B cell (primary cell): ENCODE measurements at regions not wholly inside any gene's neighbourhood (a gene's known extent, or its start where the extent isn't known, plus 50 kb on each side); places are given as distances from the start of the nearest gene placed in this dataset.

Experiments
- ATAC-seq: fragments of 200-7000 bp; cut with Tn5 transposase; one replicate; pipeline ENCODE4 v1.10.0; 2021; ENCODE audit warnings: low read depth, mild to moderate bottlenecking, moderate number of reproducible peaks, moderate library complexity
- CTCF ChIA-PET: fragments of 350-600 bp; sonication (Branson Sonifier 250); formaldehyde crosslinking; loops from one replicate; lab custom pipeline; 2021; ENCODE audit warnings: antibody characterized with exemption, inconsistent platforms; lab: Charles Lee
- POLR2A ChIA-PET: fragments of 350-600 bp; sonication (Branson Sonifier 250); formaldehyde crosslinking; loops from one replicate; lab custom pipeline; 2021; ENCODE audit warnings: antibody characterized with exemption; lab: Charles Lee
- DNase-seq: peaks from one replicate; pipeline ENCODE4 v3.0.0; 2013
- H2AFZ ChIP-seq: 2 replicates; pipeline ENCODE4 v1.6.1; 2012; ENCODE audit warnings: mild to moderate bottlenecking, low read depth, low read length; ENCODE audit not compliant: insufficient read depth, poor library complexity, severe bottlenecking
- H3K27ac ChIP-seq, 2 donors: 1 replicate in 1 of 2; 2 replicates in 1 of 2; pipeline ENCODE4 v1.5.1; 2012 to 2013; ENCODE audit warnings: low read length in 2 of 2, mild to moderate bottlenecking in 2 of 2, moderate library complexity in 1 of 2
- H3K27me3 ChIP-seq, 4 experiments: fragments of 200-600 bp in 1 of 4; sonication (generic) in 1 of 4; replicated peaks in 1 of 4; 1 replicate in 2 of 4; 2 replicates in 2 of 4; pipeline versions ENCODE4 v1.6.1 to v1.7.0; 2013 to 2016; ENCODE audit warnings: low read length in 3 of 4, mild to moderate bottlenecking in 2 of 4, mixed read lengths in 1 of 4, moderate library complexity in 1 of 4; ENCODE audit not compliant: insufficient read depth in 4 of 4, control insufficient read depth in 3 of 4; ENCODE audit errors: control extremely low read depth in 1 of 4
- H3K36me3 ChIP-seq, 2 experiments: replicated peaks in 1 of 2; 1 replicate in 1 of 2; 2 replicates in 1 of 2; pipeline versions ENCODE4 v1.6.1 to v1.7.1; 2013; ENCODE audit warnings: low read length in 1 of 2; ENCODE audit not compliant: insufficient read depth in 2 of 2, control insufficient read depth in 1 of 2; ENCODE audit errors: control extremely low read depth in 1 of 2, extremely low read depth in 1 of 2
- H3K4me1 ChIP-seq, 2 donors: fragments of 200-600 bp in 1 of 2; sonication (generic) in 1 of 2; 1 replicate in 1 of 2; 2 replicates in 1 of 2; pipeline versions ENCODE4 v1.5.1 to v1.6.1; 2013 to 2017; ENCODE audit warnings: low read length in 2 of 2; ENCODE audit not compliant: control insufficient read depth in 2 of 2, insufficient read depth in 2 of 2
- H3K4me2 ChIP-seq: replicated peaks from 2 replicates; pipeline ENCODE3; 2012; ENCODE audit warnings: mild to moderate bottlenecking, low read depth, low read length; ENCODE audit not compliant: poor library complexity, severe bottlenecking
- H3K4me3 ChIP-seq, 5 experiments: fragments of 200-600 bp in 1 of 5; sonication (generic) in 1 of 5; 1 replicate in 3 of 5; 2 replicates in 2 of 5; pipeline versions ENCODE4 v1.5.1 to v1.7.0; 2011 to 2016; ENCODE audit warnings: low read length in 4 of 5, mild to moderate bottlenecking in 4 of 5, low read depth in 2 of 5, control low read depth in 1 of 5, moderate library complexity in 1 of 5; ENCODE audit not compliant: insufficient read depth in 1 of 5; ENCODE audit errors: control extremely low read depth in 1 of 5, extremely low read depth in 1 of 5
- H3K79me2 ChIP-seq: fragments of 200-600 bp; sonication (generic); one replicate; pipeline ENCODE4 v1.6.0; 2016; ENCODE audit warnings: low read length; ENCODE audit not compliant: control insufficient read depth, insufficient read depth
- H3K9ac ChIP-seq: fragments of 200-600 bp; sonication (generic); 2 replicates; pipeline ENCODE4 v1.6.1; 2017; ENCODE audit warnings: mild to moderate bottlenecking, low read length, moderate library complexity
- H3K9me3 ChIP-seq, 3 donors: one replicate each; pipeline versions ENCODE4 v1.6.1 to v1.7.1; 2013; ENCODE audit warnings: low read length in 2 of 3; ENCODE audit not compliant: control insufficient read depth in 2 of 3, insufficient read depth in 1 of 3; ENCODE audit errors: control extremely low read depth in 1 of 3
- H4K20me1 ChIP-seq: 2 replicates; pipeline ENCODE4 v1.6.0; 2012; ENCODE audit warnings: mild to moderate bottlenecking, low read length; ENCODE audit not compliant: insufficient read depth, control insufficient read depth, poor library complexity, severe bottlenecking
- H3K27ac Mint-ChIP-seq: one replicate; pipeline ENCODE4 v1.8.0; 2021; ENCODE audit warnings: mixed read lengths
- H3K27me3 Mint-ChIP-seq: one replicate; pipeline ENCODE4 v1.8.0; 2021; ENCODE audit warnings: mixed read lengths
- H3K4me1 Mint-ChIP-seq: one replicate; pipeline ENCODE4 v1.8.0; 2021; ENCODE audit warnings: mixed read lengths
- H3K4me3 Mint-ChIP-seq: one replicate; pipeline ENCODE4 v1.8.0; 2021; ENCODE audit warnings: mixed read lengths
- H3K9me3 Mint-ChIP-seq: one replicate; pipeline ENCODE4 v1.8.0; 2022; ENCODE audit warnings: mixed read lengths; ENCODE audit not compliant: insufficient read depth
- EZH2 ChIP-seq: IDR thresholded peaks from 2 replicates; pipeline ENCODE4 v1.6.1; 2012; ENCODE audit warnings: borderline replicate concordance, low read depth, mild to moderate bottlenecking, moderate library complexity, low read length; ENCODE audit not compliant: insufficient read depth, poor library complexity, severe bottlenecking
- WGBS: methylation state at CpG from one replicate; pipeline ENCODE4 v1.1.5; 2013; ENCODE audit warnings: missing lambda C conversion rate; ENCODE audit not compliant: insufficient coverage; 5-methylcytosine and 5-hydroxymethylcytosine counted together
- intact Hi-C: fragments of 100-400 bp; cut with micrococcal nuclease; formaldehyde crosslinking; loops from one replicate; pipeline ENCODE4 v1.10.0; 2022
- TF ChIP-seq, protein P1 (sequence below): fragments of 200-600 bp; IDR thresholded peaks from one replicate; pipeline ENCODE4 v1.8.0; 2022; ENCODE audit warnings: antibody characterized with exemption, mild to moderate bottlenecking

- H3K27me3 ChIP-seq: no peaks in the 10 kb centered on the region
- no peak overlapping the region for H3K4me3 ChIP-seq
- H3K4me3 Mint-ChIP-seq: no peak overlapping the region
- no peak overlapping the region for H2AFZ ChIP-seq
- H3K9me3 ChIP-seq: no peaks in the 10 kb centered on the region
- DNase-seq: no peak
- ATAC-seq: no peak
- H3K9me3 Mint-ChIP-seq: no peaks in the 10 kb centered on the region
- ChIA-PET POLR2A (no interaction called here), CTCF (no interaction called here)
- H3K9ac ChIP-seq: no peak overlapping the region
- TF ChIP-seq, protein P1, sequence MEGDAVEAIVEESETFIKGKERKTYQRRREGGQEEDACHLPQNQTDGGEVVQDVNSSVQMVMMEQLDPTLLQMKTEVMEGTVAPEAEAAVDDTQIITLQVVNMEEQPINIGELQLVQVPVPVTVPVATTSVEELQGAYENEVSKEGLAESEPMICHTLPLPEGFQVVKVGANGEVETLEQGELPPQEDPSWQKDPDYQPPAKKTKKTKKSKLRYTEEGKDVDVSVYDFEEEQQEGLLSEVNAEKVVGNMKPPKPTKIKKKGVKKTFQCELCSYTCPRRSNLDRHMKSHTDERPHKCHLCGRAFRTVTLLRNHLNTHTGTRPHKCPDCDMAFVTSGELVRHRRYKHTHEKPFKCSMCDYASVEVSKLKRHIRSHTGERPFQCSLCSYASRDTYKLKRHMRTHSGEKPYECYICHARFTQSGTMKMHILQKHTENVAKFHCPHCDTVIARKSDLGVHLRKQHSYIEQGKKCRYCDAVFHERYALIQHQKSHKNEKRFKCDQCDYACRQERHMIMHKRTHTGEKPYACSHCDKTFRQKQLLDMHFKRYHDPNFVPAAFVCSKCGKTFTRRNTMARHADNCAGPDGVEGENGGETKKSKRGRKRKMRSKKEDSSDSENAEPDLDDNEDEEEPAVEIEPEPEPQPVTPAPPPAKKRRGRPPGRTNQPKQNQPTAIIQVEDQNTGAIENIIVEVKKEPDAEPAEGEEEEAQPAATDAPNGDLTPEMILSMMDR: no peak
- no peak for TF ChIP-seq EZH2
- no peak overlapping the region for H3K27ac ChIP-seq
- no peaks in the 10 kb centered on the region for H3K36me3 ChIP-seq
- H3K4me1 Mint-ChIP-seq: no peaks in the 10 kb centered on the region
- H3K4me2 ChIP-seq: no peak overlapping the region
- no peak overlapping the region for H3K27ac Mint-ChIP-seq
- intact Hi-C loops: no loop called here
- H4K20me1 ChIP-seq: no peaks in the 10 kb centered on the region
- no peaks in the 10 kb centered on the region for H3K27me3 Mint-ChIP-seq
- H3K79me2 ChIP-seq: no peaks in the 10 kb centered on the region
- H3K4me1 ChIP-seq: no peaks in the 10 kb centered on the region
Measured at GRCh38 chr13:86684402-86684801, 885.2 kb upstream of the SLITRK6 start.

DNA sequence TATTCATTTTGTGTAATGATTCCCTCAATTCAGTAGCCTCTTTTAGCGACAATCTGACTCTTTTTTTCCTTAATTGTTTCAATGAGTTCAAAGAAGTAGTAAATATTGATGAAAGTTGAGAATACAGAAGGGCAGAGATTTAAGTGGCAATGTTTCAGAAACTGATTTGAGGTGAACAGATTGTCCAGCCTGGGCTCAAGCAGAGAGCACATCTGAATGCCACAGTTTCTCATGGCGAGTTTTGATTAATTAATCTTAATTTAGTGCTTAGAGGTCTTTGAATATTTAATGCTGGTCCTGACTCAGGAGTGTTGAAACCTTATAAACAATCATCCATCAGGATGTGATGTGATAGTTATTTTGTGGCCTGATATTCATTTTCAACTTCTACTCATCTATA lies 890.7 kb upstream of the SLITRK6 start:
- no peaks in the 10 kb centered on the region for H3K4me1 Mint-ChIP-seq
- no peaks in the 10 kb centered on the region for H4K20me1 ChIP-seq
- H3K36me3 ChIP-seq: no peaks in the 10 kb centered on the region
- no peaks in the 10 kb centered on the region for H3K27me3 Mint-ChIP-seq
- H3K27me3 ChIP-seq: no peaks in the 10 kb centered on the region
- no peaks in the 10 kb centered on the region for H3K9me3 Mint-ChIP-seq
- ChIA-PET POLR2A (no interaction called here), CTCF (no interaction called here)
- WGBS: no CpG with 5 or more reads among the region's 2 CpGs
- DNase-seq (no peak), ATAC-seq (no peak)
- intact Hi-C loops: no loop called here
- H3K4me3 Mint-ChIP-seq: no peak overlapping the region
- H3K27ac Mint-ChIP-seq: no peak overlapping the region
- H3K4me3 ChIP-seq: no peak overlapping the region
- H3K27ac ChIP-seq: no peak overlapping the region
- peaks cover 0 to 7% (median 0%) of the 10 kb centered on the region in 3 donors for H3K9me3 ChIP-seq
- TF ChIP-seq EZH2: no peak
- TF ChIP-seq, protein P1: no peak
- H3K4me2 ChIP-seq: no peak overlapping the region
- H3K9ac ChIP-seq: no peak overlapping the region
- no peaks in the 10 kb centered on the region for H3K4me1 ChIP-seq
- H2AFZ ChIP-seq: no peak overlapping the region
- no peaks in the 10 kb centered on the region for H3K79me2 ChIP-seq
